GM12878 (cell line): ENCODE measurements at regions not wholly inside any gene's neighbourhood (a gene's known extent, or its start where the extent isn't known, plus 50 kb on each side); places are given as distances from the start of the nearest gene placed in this dataset.

ENCODE experiments used
- CHD1 ChIP-seq: IDR thresholded peaks from 2 replicates; pipeline ENCODE4 v1.6.1; 2012; ENCODE audit warnings: low read depth, low read length, improper control_type of control experiment
- CHD4 ChIP-seq: fragments of 200-600 bp; sonication (generic); IDR thresholded peaks from 2 replicates; pipeline ENCODE4 v1.6.1; 2016; ENCODE audit warnings: mild to moderate bottlenecking
- CTCF ChIP-seq, 3 experiments: IDR thresholded peaks in 2 of 3; conservative IDR thresholded peaks in 1 of 3; 2 replicates each; pipeline ENCODE4 v1.5.1; 2011; ENCODE audit warnings: low read depth in 3 of 3, low read length in 3 of 3, mild to moderate bottlenecking in 3 of 3, control low read depth in 2 of 3, moderate library complexity in 2 of 3, inconsistent platforms in 1 of 3, mixed read lengths in 1 of 3; ENCODE audit not compliant: control insufficient read depth in 2 of 3, insufficient read depth in 1 of 3; ENCODE audit errors: extremely low read depth in 1 of 3
- DPF2 ChIP-seq: fragments of 450-650 bp; IDR thresholded peaks from 2 replicates; pipeline ENCODE4 v1.6.1; 2017; ENCODE audit warnings: mild to moderate bottlenecking
- GABPA ChIP-seq: IDR thresholded peaks from 2 replicates; pipeline ENCODE4 v1.6.1; 2014; ENCODE audit warnings: antibody characterized with exemption, low read depth, mild to moderate bottlenecking, inconsistent platforms
- MXI1 ChIP-seq: fragments of 150-350 bp; IDR thresholded peaks from 2 replicates; pipeline ENCODE4 v1.6.1; 2011; ENCODE audit warnings: low read depth, mild to moderate bottlenecking, inconsistent platforms, low read length, improper control_type of control experiment
- NFXL1 ChIP-seq: fragments of 450-650 bp; IDR thresholded peaks from 2 replicates; pipeline ENCODE4 v1.6.1; 2017; ENCODE audit warnings: antibody characterized with exemption, mild to moderate bottlenecking, borderline replicate concordance
- NR2C2 ChIP-seq: IDR thresholded peaks from 2 replicates; pipeline ENCODE4 v1.6.1; 2011; ENCODE audit warnings: borderline replicate concordance, low read depth; ENCODE audit not compliant: control insufficient read depth, insufficient read length
- PAX5 ChIP-seq: IDR thresholded peaks from 2 replicates; pipeline ENCODE4 v1.6.1; 2011; ENCODE audit warnings: low read depth, low read length, borderline replicate concordance
- SMARCA5 ChIP-seq: fragments of 450-650 bp; IDR thresholded peaks from 2 replicates; pipeline ENCODE4 v1.6.1; 2017; ENCODE audit warnings: mild to moderate bottlenecking
- SP1 ChIP-seq: IDR thresholded peaks from one replicate; pipeline ENCODE4 v1.6.1; 2011; ENCODE audit warnings: low read depth, low read length
- USF2 ChIP-seq: IDR thresholded peaks from 2 replicates; pipeline ENCODE4 v1.6.1; 2011; ENCODE audit warnings: low read depth, low read length, improper control_type of control experiment, borderline replicate concordance

- TF ChIP-seq SP1 (no peak), DPF2 (no peak), NR2C2 (no peak), GABPA (no peak), PAX5 (no peak), SMARCA5 (no peak), CTCF (IDR thresholded peaks at IDR 0.05 in 2 of 3, conservative IDR thresholded peaks at IDR 0.05 in 1 of 3; ENCODE audit: control insufficient read depth in 2 of 3, extremely low read depth in 1 of 3, insufficient read depth in 1 of 3, low read depth in 3 of 3, low read length in 3 of 3) (no peak), CHD1 (no peak), MXI1 (no peak), NFXL1 (no peak), CHD4 (no peak), USF2 (no peak)
Measured at GRCh38 chr4:13920111-13920875, 292.8 kb upstream of the BOD1L1 start.
